ENCODE measurements at regions not wholly inside any gene's neighbourhood (a gene's known extent, or its start where the extent isn't known, plus 50 kb on each side); places are given as distances from the start of the nearest gene placed in this dataset.

DNA sequence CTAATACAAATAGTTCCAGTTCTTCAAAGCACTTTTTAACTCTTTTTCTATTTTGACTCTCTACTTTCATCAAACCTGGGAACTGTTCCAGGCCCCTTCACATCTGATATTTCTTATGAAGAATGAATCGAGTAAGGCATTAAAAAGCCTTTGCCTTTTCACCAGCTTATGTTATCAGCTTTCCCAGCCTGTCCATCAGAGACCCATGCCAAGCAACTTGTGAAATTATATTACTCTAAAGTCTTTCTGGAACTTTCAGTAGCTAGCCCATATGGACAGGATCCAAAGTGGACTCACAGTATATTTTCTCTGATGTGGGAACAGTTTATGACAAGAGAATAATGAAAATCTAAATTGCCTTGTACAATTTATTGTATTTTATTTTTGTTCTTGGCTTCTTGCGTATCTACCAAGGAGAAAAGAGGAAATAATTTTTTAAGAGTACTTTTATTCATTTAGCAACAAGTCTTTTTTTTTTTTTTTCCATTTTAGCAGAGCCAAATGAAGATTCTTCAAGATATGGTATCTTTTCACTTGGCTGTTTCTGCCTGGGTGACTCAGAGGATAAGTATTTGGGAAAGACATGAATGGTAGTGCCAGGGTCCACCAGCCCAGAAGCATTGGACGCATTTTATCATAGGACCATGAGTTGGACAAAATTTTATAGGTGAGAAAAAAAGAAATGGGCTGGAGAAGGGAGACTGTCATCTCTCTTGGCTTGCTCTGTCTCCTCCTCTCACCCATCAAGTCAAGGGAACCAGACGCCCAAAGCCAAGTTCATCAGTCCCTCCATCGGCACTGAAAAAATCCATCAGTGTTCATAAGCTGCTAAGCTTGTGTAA, 195.8 kb upstream of the NEBL start:
- Mint-ChIP-seq H3K36me3 (ENCODE audit: low read depth, unreplicated experiment) (no peaks in the 10 kb centered on the region), H3K27me3 (ENCODE audit: unreplicated experiment) (no peaks in the 10 kb centered on the region), H3K4me3 (ENCODE audit: unreplicated experiment) (no peak overlapping the region), H3K9me3 (ENCODE audit: unreplicated experiment) (no peaks in the 10 kb centered on the region), H3K4me1 (ENCODE audit: unreplicated experiment) (peaks cover 5% of the 10 kb centered on the region), H3K27ac (ENCODE audit: unreplicated experiment) (no peak overlapping the region)
- TF ChIP-seq, protein P1, sequence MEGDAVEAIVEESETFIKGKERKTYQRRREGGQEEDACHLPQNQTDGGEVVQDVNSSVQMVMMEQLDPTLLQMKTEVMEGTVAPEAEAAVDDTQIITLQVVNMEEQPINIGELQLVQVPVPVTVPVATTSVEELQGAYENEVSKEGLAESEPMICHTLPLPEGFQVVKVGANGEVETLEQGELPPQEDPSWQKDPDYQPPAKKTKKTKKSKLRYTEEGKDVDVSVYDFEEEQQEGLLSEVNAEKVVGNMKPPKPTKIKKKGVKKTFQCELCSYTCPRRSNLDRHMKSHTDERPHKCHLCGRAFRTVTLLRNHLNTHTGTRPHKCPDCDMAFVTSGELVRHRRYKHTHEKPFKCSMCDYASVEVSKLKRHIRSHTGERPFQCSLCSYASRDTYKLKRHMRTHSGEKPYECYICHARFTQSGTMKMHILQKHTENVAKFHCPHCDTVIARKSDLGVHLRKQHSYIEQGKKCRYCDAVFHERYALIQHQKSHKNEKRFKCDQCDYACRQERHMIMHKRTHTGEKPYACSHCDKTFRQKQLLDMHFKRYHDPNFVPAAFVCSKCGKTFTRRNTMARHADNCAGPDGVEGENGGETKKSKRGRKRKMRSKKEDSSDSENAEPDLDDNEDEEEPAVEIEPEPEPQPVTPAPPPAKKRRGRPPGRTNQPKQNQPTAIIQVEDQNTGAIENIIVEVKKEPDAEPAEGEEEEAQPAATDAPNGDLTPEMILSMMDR (IDR thresholded peaks at IDR 0.05; ENCODE audit: unreplicated experiment): no peak
- no peak for DNase-seq (ENCODE audit: low spot score)

DNA sequence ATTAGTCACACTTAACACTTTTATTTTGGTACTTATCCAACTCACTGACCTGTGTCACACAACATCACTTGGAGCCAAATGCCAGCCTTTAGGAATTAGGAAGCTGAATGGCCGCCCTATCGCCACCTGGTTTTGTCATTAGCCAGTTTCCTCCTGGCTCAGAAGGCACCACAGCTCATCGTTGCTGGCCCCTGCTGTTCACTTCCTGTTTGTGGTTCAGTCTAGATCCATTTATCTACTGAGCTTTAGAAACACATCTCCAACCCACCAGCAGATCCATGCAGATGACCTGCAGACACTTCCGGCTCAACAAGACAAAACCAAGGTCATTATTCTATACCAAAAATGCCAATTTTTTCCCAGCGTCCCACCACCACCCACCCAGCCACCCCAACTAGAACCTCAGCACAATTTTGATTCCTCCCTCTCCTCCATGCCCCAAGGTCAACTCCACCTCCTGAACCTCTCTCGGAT, 193.5 kb upstream of the NEBL start:
- no peaks in the 10 kb centered on the region for H3K9me3 Mint-ChIP-seq (ENCODE audit: unreplicated experiment)

DNA sequence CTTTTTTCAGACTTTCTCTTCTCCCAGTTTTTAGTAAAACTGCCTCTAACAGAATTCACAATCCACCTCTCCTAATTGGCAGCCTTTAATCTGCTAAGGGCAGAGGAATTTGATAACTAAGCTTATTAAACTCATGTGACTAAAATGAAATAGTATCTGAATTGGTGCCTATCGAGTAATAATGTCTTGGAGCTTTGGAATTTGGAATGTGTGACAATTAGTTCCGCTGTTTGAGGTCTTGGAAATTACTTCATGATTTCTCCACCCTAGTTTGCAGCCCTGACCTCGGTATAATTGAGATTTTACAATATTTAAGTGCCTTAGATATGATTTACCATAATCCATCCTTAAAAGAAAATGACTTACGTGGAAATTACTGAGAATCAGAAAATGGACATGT, 190.4 kb upstream of the NEBL start:
- Mint-ChIP-seq H3K9me3 (ENCODE audit: unreplicated experiment) (no peaks in the 10 kb centered on the region), H3K27ac (ENCODE audit: unreplicated experiment) (no peak overlapping the region), H3K4me3 (ENCODE audit: unreplicated experiment) (no peak overlapping the region), H3K36me3 (ENCODE audit: low read depth, unreplicated experiment) (no peaks in the 10 kb centered on the region), H3K27me3 (ENCODE audit: unreplicated experiment) (no peaks in the 10 kb centered on the region), H3K4me1 (ENCODE audit: unreplicated experiment) (peaks cover 5% of the 10 kb centered on the region)
- TF ChIP-seq, protein P1 (IDR thresholded peaks at IDR 0.05; ENCODE audit: unreplicated experiment): no peak
- DNase-seq (ENCODE audit: low spot score): no peak

More for the DNA sequence above, 193.5 kb upstream of the NEBL start:
- no peak overlapping the region for H3K4me3 Mint-ChIP-seq (ENCODE audit: unreplicated experiment)
- H3K27me3 Mint-ChIP-seq (ENCODE audit: unreplicated experiment): no peaks in the 10 kb centered on the region
- DNase-seq (ENCODE audit: low spot score): no peak
- H3K4me1 Mint-ChIP-seq (ENCODE audit: unreplicated experiment): peaks cover 5% of the 10 kb centered on the region
- TF ChIP-seq, protein P1 (IDR thresholded peaks at IDR 0.05; ENCODE audit: unreplicated experiment): no peak
- H3K36me3 Mint-ChIP-seq (ENCODE audit: low read depth, unreplicated experiment): no peaks in the 10 kb centered on the region
- no peak overlapping the region for H3K27ac Mint-ChIP-seq (ENCODE audit: unreplicated experiment)

DNA sequence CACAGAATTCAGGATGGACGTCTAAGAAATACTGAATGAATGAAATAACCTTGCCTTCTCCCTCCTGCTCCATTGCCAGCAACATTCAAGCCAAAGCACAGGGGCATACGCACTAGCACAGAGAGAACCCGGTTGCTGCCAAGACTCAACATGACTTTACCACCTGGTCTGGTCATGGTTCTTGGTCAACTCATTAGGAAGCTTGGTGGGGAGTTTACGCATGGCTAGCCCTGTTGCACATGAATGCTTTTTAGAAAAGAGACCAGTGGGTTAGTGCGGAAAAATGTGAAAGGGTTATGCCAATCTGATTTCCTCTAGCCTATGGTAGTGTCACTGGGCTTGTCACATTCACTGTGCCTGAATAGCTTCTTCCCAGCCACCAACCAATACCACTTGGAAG, 187.6 kb upstream of the NEBL start:
- no peaks in the 10 kb centered on the region for H3K9me3 Mint-ChIP-seq (ENCODE audit: unreplicated experiment)
- H3K4me3 Mint-ChIP-seq (ENCODE audit: unreplicated experiment): no peak overlapping the region
- peaks cover 5% of the 10 kb centered on the region for H3K4me1 Mint-ChIP-seq (ENCODE audit: unreplicated experiment)
- no peaks in the 10 kb centered on the region for H3K36me3 Mint-ChIP-seq (ENCODE audit: low read depth, unreplicated experiment)
- no peak overlapping the region for H3K27ac Mint-ChIP-seq (ENCODE audit: unreplicated experiment)
- TF ChIP-seq, protein P1 (IDR thresholded peaks at IDR 0.05; ENCODE audit: unreplicated experiment): no peak
- DNase-seq (ENCODE audit: low spot score): no peak
- peaks cover 3% of the 10 kb centered on the region for H3K27me3 Mint-ChIP-seq (ENCODE audit: unreplicated experiment)

DNA sequence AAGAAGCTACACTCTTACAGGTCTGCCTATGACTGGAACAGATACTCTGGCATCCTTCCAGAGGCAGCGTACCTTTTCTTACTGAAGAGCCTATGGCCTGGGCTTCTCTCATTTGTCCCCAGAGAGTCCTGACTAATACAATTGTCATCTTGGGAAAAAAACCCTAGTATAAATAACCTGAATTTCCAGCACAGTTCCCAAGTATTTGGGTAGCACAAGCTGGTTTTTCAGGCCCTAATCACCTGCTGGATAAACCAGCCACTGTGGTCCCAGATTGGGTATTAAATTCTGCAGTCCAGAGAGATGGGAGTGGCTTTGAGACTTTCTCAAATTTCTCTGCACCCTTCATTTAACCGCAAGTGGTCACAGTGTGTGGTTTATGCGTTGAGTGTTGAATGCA, 186.8 kb upstream of the NEBL start:
- H3K4me1 Mint-ChIP-seq (ENCODE audit: unreplicated experiment): peaks cover 2% of the 10 kb centered on the region
- DNase-seq (ENCODE audit: low spot score): no peak
- H3K9me3 Mint-ChIP-seq (ENCODE audit: unreplicated experiment): no peaks in the 10 kb centered on the region
- H3K27ac Mint-ChIP-seq (ENCODE audit: unreplicated experiment): no peak overlapping the region
- H3K36me3 Mint-ChIP-seq (ENCODE audit: low read depth, unreplicated experiment): no peaks in the 10 kb centered on the region
- peaks cover 3% of the 10 kb centered on the region for H3K27me3 Mint-ChIP-seq (ENCODE audit: unreplicated experiment)
- TF ChIP-seq, protein P1 (IDR thresholded peaks at IDR 0.05; ENCODE audit: unreplicated experiment): no peak
- no peak overlapping the region for H3K4me3 Mint-ChIP-seq (ENCODE audit: unreplicated experiment)
